ENCODE measurements at regions not wholly inside any gene's neighbourhood (a gene's known extent, or its start where the extent isn't known, plus 50 kb on each side); places are given as distances from the start of the nearest gene placed in this dataset.

- no peak for TF ChIP-seq TSHZ2 (CRISPR knock-in tag; IDR thresholded peaks at IDR 0.05)
- TF ChIP-seq TOX (CRISPR knock-in tag; IDR thresholded peaks at IDR 0.05; ENCODE audit: borderline replicate concordance): no peak
- no peak for TF ChIP-seq ZNF8 (CRISPR knock-in tag; IDR thresholded peaks at IDR 0.05)
- TF ChIP-seq TCF4 (CRISPR knock-in tag; IDR thresholded peaks at IDR 0.05; ENCODE audit: borderline replicate concordance): no peak
- no peak for TF ChIP-seq OSR1 (CRISPR knock-in tag; IDR thresholded peaks at IDR 0.05)
- TF ChIP-seq, protein P1, sequence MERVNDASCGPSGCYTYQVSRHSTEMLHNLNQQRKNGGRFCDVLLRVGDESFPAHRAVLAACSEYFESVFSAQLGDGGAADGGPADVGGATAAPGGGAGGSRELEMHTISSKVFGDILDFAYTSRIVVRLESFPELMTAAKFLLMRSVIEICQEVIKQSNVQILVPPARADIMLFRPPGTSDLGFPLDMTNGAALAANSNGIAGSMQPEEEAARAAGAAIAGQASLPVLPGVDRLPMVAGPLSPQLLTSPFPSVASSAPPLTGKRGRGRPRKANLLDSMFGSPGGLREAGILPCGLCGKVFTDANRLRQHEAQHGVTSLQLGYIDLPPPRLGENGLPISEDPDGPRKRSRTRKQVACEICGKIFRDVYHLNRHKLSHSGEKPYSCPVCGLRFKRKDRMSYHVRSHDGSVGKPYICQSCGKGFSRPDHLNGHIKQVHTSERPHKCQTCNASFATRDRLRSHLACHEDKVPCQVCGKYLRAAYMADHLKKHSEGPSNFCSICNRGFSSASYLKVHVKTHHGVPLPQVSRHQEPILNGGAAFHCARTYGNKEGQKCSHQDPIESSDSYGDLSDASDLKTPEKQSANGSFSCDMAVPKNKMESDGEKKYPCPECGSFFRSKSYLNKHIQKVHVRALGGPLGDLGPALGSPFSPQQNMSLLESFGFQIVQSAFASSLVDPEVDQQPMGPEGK (CRISPR knock-in tag; IDR thresholded peaks at IDR 0.05; ENCODE audit: borderline replicate concordance): no peak
- no peak for TF ChIP-seq BACH2 (CRISPR knock-in tag; IDR thresholded peaks at IDR 0.05; ENCODE audit: borderline replicate concordance)
- no peak for TF ChIP-seq CSRNP3 (CRISPR knock-in tag; IDR thresholded peaks at IDR 0.05)
- no peak for TF ChIP-seq ZNF70 (CRISPR knock-in tag; IDR thresholded peaks at IDR 0.05)
- TF ChIP-seq ARNTL (CRISPR knock-in tag; IDR thresholded peaks at IDR 0.05; ENCODE audit: borderline replicate concordance, low read depth): no peak
- TF ChIP-seq ZFP30 (CRISPR knock-in tag; IDR thresholded peaks at IDR 0.05): no peak
- TF ChIP-seq SNAI2 (CRISPR knock-in tag; IDR thresholded peaks at IDR 0.05): no peak
These were observed 368.7 kb upstream of the PROX1 start (continued) for GRCh38 chr1:213619026-213619425.

GRCh38 chr1:213621077-213621476 is 366.7 kb upstream of the PROX1 start:
- TF ChIP-seq ISL1 (CRISPR knock-in tag; IDR thresholded peaks at IDR 0.05) (no peak), ESRRG (CRISPR knock-in tag; IDR thresholded peaks at IDR 0.05) (no peak), CREB5 (CRISPR knock-in tag; IDR thresholded peaks at IDR 0.05; ENCODE audit: low read depth) (no peak)
- ATAC-seq: no peak

DNA sequence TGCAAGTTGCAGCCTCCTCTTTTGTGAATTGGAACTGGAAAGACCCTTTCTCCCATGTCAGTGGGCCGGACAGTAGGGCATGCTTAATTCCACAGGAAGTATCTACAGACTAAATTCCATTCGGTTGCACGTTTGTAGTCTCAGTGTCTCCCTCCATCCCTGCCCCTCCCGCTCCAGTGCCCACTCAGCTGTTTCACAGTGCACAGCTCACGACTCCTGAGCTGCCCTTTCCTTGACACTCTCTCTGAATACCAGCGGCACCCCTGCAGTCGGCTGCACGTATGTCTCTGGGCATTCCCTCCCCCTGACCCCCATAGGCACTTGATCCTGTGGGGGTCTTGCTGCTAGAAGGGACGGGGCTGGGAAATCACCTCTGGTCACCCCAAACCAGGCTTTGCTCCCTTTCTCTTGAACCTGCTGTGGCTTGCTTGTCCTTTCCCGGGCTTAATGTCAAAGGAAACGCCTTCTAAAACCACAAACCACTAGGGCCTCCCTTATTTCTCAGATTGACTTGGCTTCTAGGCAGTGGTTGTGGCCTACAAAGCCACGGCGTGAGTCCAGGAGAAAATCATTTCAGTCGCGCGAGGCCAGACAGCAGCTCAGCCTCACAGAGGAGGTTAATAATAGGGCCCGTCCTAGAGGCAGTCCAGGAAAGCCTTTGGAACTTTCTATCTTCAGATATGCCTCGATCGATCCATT is 365.3 kb upstream of the PROX1 start:
- no peak for ATAC-seq
- TF ChIP-seq TOX (CRISPR knock-in tag; IDR thresholded peaks at IDR 0.05; ENCODE audit: borderline replicate concordance) (no peak), ZFP30 (CRISPR knock-in tag; IDR thresholded peaks at IDR 0.05) (no peak), ISL1 (CRISPR knock-in tag; IDR thresholded peaks at IDR 0.05) (no peak), PPARA (CRISPR knock-in tag; IDR thresholded peaks at IDR 0.05; ENCODE audit: borderline replicate concordance) (no peak)
- TF ChIP-seq, protein P1 (CRISPR knock-in tag; IDR thresholded peaks at IDR 0.05; ENCODE audit: borderline replicate concordance): no peak

GRCh38 chr1:213623064-213623581 is 364.6 kb upstream of the PROX1 start:
- ATAC-seq: no peak
- TF ChIP-seq GLIS3 (CRISPR knock-in tag; IDR thresholded peaks at IDR 0.05): no peak
- no peak for TF ChIP-seq ZFP3 (CRISPR knock-in tag; IDR thresholded peaks at IDR 0.05)
- TF ChIP-seq ZNF70 (CRISPR knock-in tag; IDR thresholded peaks at IDR 0.05): no peak

Data from SK-N-SH treated with all-trans-retinoic acid at 6 μM for 48 hours (cell line).